K562 (cell line): ENCODE measurements at regions not wholly inside any gene's neighbourhood (a gene's known extent, or its start where the extent isn't known, plus 50 kb on each side); places are given as distances from the start of the nearest gene placed in this dataset.

Experiments used
- ATAC-seq: fragments of 200-7000 bp; cut with Tn5 transposase; 3 replicates; pipeline ENCODE4 v1.9.1; 2020; ENCODE audit warnings: moderate library complexity
- BruUV-seq: library from RNA; stranded (reverse); fragments of 400-500 nt; replicated peaks from 2 replicates; lab custom pipeline; 2021; lab: Mats Ljungman, UMichigan
- CTCF ChIA-PET: fragments of 300-600 bp; formaldehyde crosslinking; extraction: SDS; loops from one replicate; lab custom pipeline; 2021; ENCODE audit warnings: low intra/inter-chr PET ratio; lab: Yijun Ruan, JAX
- POLR2A ChIA-PET: fragments of 300-600, 350-650 bp; sonication (Branson Sonifier 250); formaldehyde crosslinking; extraction: SDS; loops from one replicate; lab custom pipeline; 2021; ENCODE audit warnings: antibody characterized with exemption, inconsistent platforms; lab: Yijun Ruan, JAX
- DNase-seq, 4 experiments: peaks; one replicate each; pipeline versions ENCODE4 v3.0.0 to v3.0.0-alpha.2; 2011 to 2018; ENCODE audit warnings: low spot score in 3 of 4, mixed read lengths in 3 of 4; ENCODE audit errors: extremely low read depth in 1 of 4
- FAIRE-seq: peaks from 2 replicates; lab custom pipeline; 2011; peaks lifted over from hg19 to GRCh38; lab: Jason Lieb, UNC
- H2AFZ ChIP-seq: 2 replicates; pipeline ENCODE4 v1.6.0; 2011; ENCODE audit warnings: low read depth, low read length, control low read depth, inconsistent platforms
- H3K27ac ChIP-seq: fragments of 200-600 bp; 3 replicates; pipeline ENCODE4 v1.8.0; 2011; ENCODE audit warnings: low read depth, mild to moderate bottlenecking, control low read depth, inconsistent platforms, low read length, moderate library complexity, mixed read lengths; ENCODE audit errors: extremely low read depth
- H3K27me3 ChIP-seq, 2 experiments: fragments of 300-600 bp in 1 of 2; 2 replicates in 1 of 2; 3 replicates in 1 of 2; pipeline versions ENCODE4 v1.6.0 to v1.8.0; 2011; ENCODE audit warnings: inconsistent platforms in 2 of 2, low read length in 2 of 2, mild to moderate bottlenecking in 1 of 2, mixed read lengths in 1 of 2, moderate library complexity in 1 of 2; ENCODE audit not compliant: control insufficient read depth in 2 of 2, insufficient read depth in 2 of 2
- H3K36me3 ChIP-seq: fragments of 300-600 bp; 3 replicates; pipeline ENCODE4 v1.8.0; 2011; ENCODE audit warnings: mild to moderate bottlenecking, low read length, inconsistent platforms; ENCODE audit not compliant: control insufficient read depth, insufficient read depth
- H3K4me1 ChIP-seq, 2 experiments: fragments of 200-600 bp in 1 of 2; replicated peaks in 1 of 2; 2 replicates in 1 of 2; 3 replicates in 1 of 2; pipeline versions ENCODE4 v1.5.1 to v1.8.0; 2011; ENCODE audit warnings: inconsistent platforms in 2 of 2, low read length in 2 of 2, mild to moderate bottlenecking in 1 of 2, mixed read lengths in 1 of 2, moderate library complexity in 1 of 2; ENCODE audit not compliant: control insufficient read depth in 2 of 2, insufficient read depth in 2 of 2
- H3K4me2 ChIP-seq: 2 replicates; pipeline ENCODE4 v1.6.1; 2011; ENCODE audit warnings: low read length, control low read depth, inconsistent platforms, mixed read lengths; ENCODE audit not compliant: insufficient read depth
- H3K4me3 ChIP-seq: fragments of 200-600 bp; sonication (generic), shearing (Covaris generic); 2 replicates; pipeline ENCODE4 v1.5.1; 2016; ENCODE audit warnings: control low read depth, inconsistent platforms
- H3K79me2 ChIP-seq: fragments of 200-600 bp; 3 replicates; pipeline ENCODE4 v1.8.0; 2011; ENCODE audit warnings: low read length, inconsistent platforms; ENCODE audit not compliant: control insufficient read depth, insufficient read depth
- H3K9ac ChIP-seq, 2 experiments: 2 replicates each; pipeline versions ENCODE4 v1.6.0 to v1.6.1; 2011; ENCODE audit warnings: low read depth in 2 of 2, low read length in 2 of 2, control low read depth in 1 of 2, inconsistent platforms in 1 of 2, mild to moderate bottlenecking in 1 of 2, mixed read lengths in 1 of 2; ENCODE audit not compliant: insufficient read depth in 1 of 2
- H3K9me1 ChIP-seq: one replicate; pipeline ENCODE4 v1.6.0; 2011; ENCODE audit warnings: inconsistent platforms, mild to moderate bottlenecking, low read length, moderate library complexity; ENCODE audit not compliant: control insufficient read depth, insufficient read depth
- H3K9me3 ChIP-seq: replicated peaks from 2 replicates; pipeline ENCODE4 v1.5.1; 2011; ENCODE audit warnings: low read depth, low read length, inconsistent platforms; ENCODE audit not compliant: control insufficient read depth, insufficient read depth
- H4K20me1 ChIP-seq: replicated peaks from 2 replicates; pipeline ENCODE4 v1.6.1; 2011; ENCODE audit warnings: low read length, inconsistent platforms, mixed read lengths; ENCODE audit not compliant: control insufficient read depth, insufficient read depth
- DDX20 ChIP-seq: fragments of 450-650 bp; IDR thresholded peaks from 2 replicates; pipeline ENCODE4 v1.6.1; 2016; ENCODE audit warnings: missing genetic modification characterization, low read depth, mild to moderate bottlenecking, missing compliant biosample characterization, moderate library complexity
- GTF2E2 ChIP-seq: fragments of 200-800 bp; sonication (Bioruptor generic); IDR thresholded peaks from 2 replicates; pipeline ENCODE4 v1.6.1; 2016; ENCODE audit warnings: missing genetic modification characterization, missing compliant biosample characterization
- HDAC2 ChIP-seq: fragments of 450-650 bp; IDR thresholded peaks from 2 replicates; pipeline ENCODE4 v1.6.1; 2016; ENCODE audit warnings: mild to moderate bottlenecking
- ILK ChIP-seq: fragments of 450-650 bp; IDR thresholded peaks from 2 replicates; pipeline ENCODE4 v1.6.1; 2016; ENCODE audit warnings: missing genetic modification characterization, low read depth, mild to moderate bottlenecking, missing compliant biosample characterization, moderate library complexity, borderline replicate concordance
- IRF2 ChIP-seq: sonication (generic); formaldehyde crosslinking; IDR thresholded peaks from 2 replicates; pipeline ENCODE4 v1.8.1; 2022; ENCODE audit warnings: mild to moderate bottlenecking, missing genetic modification reagents
- MBD2 ChIP-seq: sonication (generic); IDR thresholded peaks from 2 replicates; pipeline ENCODE4 v1.6.1; 2016; ENCODE audit warnings: low read depth, borderline replicate concordance
- ZNF263 ChIP-seq: sonication (generic); formaldehyde crosslinking; IDR thresholded peaks from 2 replicates; pipeline ENCODE4 v1.8.0; 2022; ENCODE audit warnings: mild to moderate bottlenecking, missing genetic modification reagents, borderline replicate concordance
- ZNF444 ChIP-seq: fragments of 250-450 bp; sonication (Bioruptor Pico); IDR thresholded peaks from 2 replicates; pipeline ENCODE4 v1.4.0; 2020; ENCODE audit warnings: mild to moderate bottlenecking, moderate library complexity
- ZNF561 ChIP-seq: fragments of 450-650 bp; formaldehyde crosslinking; conservative IDR thresholded peaks from 2 replicates; pipeline ENCODE4 v1.4.0; 2020; ENCODE audit warnings: mild to moderate bottlenecking, moderate library complexity
- WGBS: fragments of 100-300 bp; shearing (Covaris generic); methylation state at CpG from one replicate; pipeline ENCODE4 v1.1.6; 2016; ENCODE audit warnings: low coverage, mixed read lengths; ENCODE audit not compliant: insufficient coverage; ENCODE audit errors: missing lambda C conversion rate; 5-methylcytosine and 5-hydroxymethylcytosine counted together
- in situ Hi-C: fragments of 300-500 bp; cut with MboI; formaldehyde crosslinking; loops from 4 replicates; pipeline ENCODE4 v1.15.0; 2018; ENCODE audit warnings: inconsistent platforms, mixed read lengths
- intact Hi-C: fragments of 100-400 bp; cut with micrococcal nuclease; formaldehyde crosslinking; loops from 2 replicates; pipeline ENCODE4 v1.14.2; 2022
- TF ChIP-seq, protein P1 (sequence below), 2 experiments: fragments of 250-450 bp in 1 of 2; fragments of 450-650 bp in 1 of 2; sonication (Bioruptor Pico) in 1 of 2; IDR thresholded peaks; 2 replicates each; pipeline versions ENCODE4 v1.6.1 to v1.8.0; 2016 to 2021; ENCODE audit warnings: mild to moderate bottlenecking in 2 of 2, moderate library complexity in 2 of 2, missing compliant biosample characterization in 1 of 2, missing genetic modification characterization in 1 of 2

GRCh38 chr18:8548186-8548585 lies 61.1 kb upstream of the RAB12 start:
- H2AFZ ChIP-seq: no peak overlapping the region
- H3K4me3 ChIP-seq: no peak overlapping the region
- H4K20me1 ChIP-seq: 0 out of 2 replicates have a peak, but pooled peaks cover 4% of the 10 kb centered on the region
- ChIA-PET CTCF (no interaction called here), POLR2A (interaction anchor here (0.7 kb wide), 1 partner anchor 1528 kb away, joined by 3 read pairs; no protein-coding TSS in a partner anchor)
- H3K4me1 ChIP-seq: no peaks in the 10 kb centered on the region
- no peak overlapping the region for H3K4me2 ChIP-seq
- intact Hi-C loops (no loop called here), in situ Hi-C loops (no loop called here)
- no peaks in the 10 kb centered on the region for H3K36me3 ChIP-seq
- TF ChIP-seq ZNF561 (CRISPR knock-in tag) (no peak), ILK (tag) (no peak), IRF2 (CRISPR knock-in tag) (no peak), ZNF263 (CRISPR knock-in tag) (no peak), HDAC2 (no peak)
- no peaks in the 10 kb centered on the region for H3K9me1 ChIP-seq
- no TSS peak for BruUV-seq
- WGBS: 3% methylated on average over 8 of the region's 8 CpGs
- H3K79me2 ChIP-seq: no peaks in the 10 kb centered on the region
- peak; percentile 38; the same call in 1 of the 3 replicates for ATAC-seq
- no peak for FAIRE-seq
- no peak overlapping the region for H3K9ac ChIP-seq
- no peak overlapping the region for H3K27ac ChIP-seq
- no peaks in the 10 kb centered on the region for H3K9me3 ChIP-seq
- DNase-seq: no peak
- peaks cover 30 to 39% of the 10 kb centered on the region in 2 experiments for H3K27me3 ChIP-seq

GRCh38 chr18:8549254-8549757 lies 59.9 kb upstream of the RAB12 start:
- FAIRE-seq (no peak), DNase-seq (no peak), ATAC-seq (no peak)
- no peak overlapping the region for H3K9ac ChIP-seq
- BruUV-seq: no TSS peak
- ChIA-PET CTCF (no interaction called here), POLR2A (no interaction called here)
- H3K27ac ChIP-seq: no peak overlapping the region
- in situ Hi-C loops (no loop called here), intact Hi-C loops (no loop called here)
- no peak overlapping the region for H3K4me2 ChIP-seq
- no peaks in the 10 kb centered on the region for H3K9me1 ChIP-seq
- TF ChIP-seq GTF2E2 (no peak), ZNF444 (CRISPR knock-in tag) (no peak), DDX20 (tag) (no peak), MBD2 (no peak)
- TF ChIP-seq, protein P1, sequence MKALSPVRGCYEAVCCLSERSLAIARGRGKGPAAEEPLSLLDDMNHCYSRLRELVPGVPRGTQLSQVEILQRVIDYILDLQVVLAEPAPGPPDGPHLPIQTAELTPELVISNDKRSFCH (CRISPR knock-in tag; IDR thresholded peaks at IDR 0.05): no peak
- TF ChIP-seq, protein P1 (tag; IDR thresholded peaks at IDR 0.05): no peak
- H3K9me3 ChIP-seq: no peaks in the 10 kb centered on the region
- H4K20me1 ChIP-seq: 0 out of 2 replicates have a peak, but pooled peaks cover 4% of the 10 kb centered on the region
- no peak overlapping the region for H2AFZ ChIP-seq
- H3K79me2 ChIP-seq: no peaks in the 10 kb centered on the region
- H3K4me3 ChIP-seq: no peak overlapping the region
- no peaks in the 10 kb centered on the region for H3K36me3 ChIP-seq
- H3K27me3 ChIP-seq: peaks cover 26 to 35% of the 10 kb centered on the region in 2 experiments
- 2% methylated on average over 6 of the region's 6 CpGs for WGBS
- H3K4me1 ChIP-seq: no peaks in the 10 kb centered on the region
